Ovary (tissue), 7 donors: ENCODE measurements at regions not wholly inside any gene's neighbourhood (a gene's known extent, or its start where the extent isn't known, plus 50 kb on each side); places are given as distances from the start of the nearest gene placed in this dataset.

Experiments
- DNase-seq, 5 donors: peaks; one replicate each; pipeline ENCODE4 v3.0.0-alpha.2; 2019 to 2020
- H3K27ac ChIP-seq, 2 donors: fragments of 200-600 bp; one replicate each; pipeline versions ENCODE4 v1.5.1 to v1.8.0; 2019 to 2022
- H3K27me3 ChIP-seq: fragments of 200-600 bp; one replicate; pipeline ENCODE4 v1.8.0; 2022
- H3K36me3 ChIP-seq: fragments of 200-600 bp; sonication (generic); one replicate; pipeline ENCODE4 v1.5.1; 2019
- H3K4me1 ChIP-seq: one replicate; pipeline ENCODE4 v1.8.1; 2013; ENCODE audit warnings: mild to moderate bottlenecking, moderate library complexity; ENCODE audit not compliant: insufficient read depth
- H3K4me3 ChIP-seq: fragments of 200-600 bp; sonication (generic); one replicate; pipeline ENCODE4 v1.5.1; 2017
- H3K9me3 ChIP-seq, 2 donors: fragments of 200-600 bp in 1 of 2; sonication (generic) in 1 of 2; one replicate each; pipeline versions ENCODE4 v1.5.1 to v1.8.1; 2013 to 2019; ENCODE audit warnings: mild to moderate bottlenecking in 1 of 2, moderate library complexity in 1 of 2
- CTCF ChIP-seq, 3 donors: fragments of 450-650 bp in 2 of 3; fragments of 200-600 bp in 1 of 3; IDR thresholded peaks; one replicate each; pipeline versions ENCODE4 v1.5.1 to v1.8.0; 2016 to 2022; ENCODE audit warnings: antibody characterized with exemption in 3 of 3, mild to moderate bottlenecking in 1 of 3
- EP300 ChIP-seq: sonication (generic); formaldehyde crosslinking; IDR thresholded peaks from one replicate; pipeline ENCODE4 v1.6.1; 2017; ENCODE audit warnings: antibody characterized with exemption
- POLR2A ChIP-seq: fragments of 450-650 bp; IDR thresholded peaks from one replicate; pipeline ENCODE4 v1.6.1; 2017; ENCODE audit warnings: antibody characterized with exemption, mild to moderate bottlenecking, moderate library complexity
- WGBS, 3 donors: extraction: QIAGEN DNeasy Blood & Tissue Kit in 1 of 3; methylation state at CpG; one replicate each; pipeline versions ENCODE4 v1.1.5 to v1.1.7; 2013 to 2017; 5-methylcytosine and 5-hydroxymethylcytosine counted together
- intact Hi-C, 4 donors: fragments of 100-400 bp; cut with DNase I; formaldehyde crosslinking; loops; one replicate each; pipeline versions ENCODE4 v1.11.0 to v1.15.1; 2022 to 2023
- donor health status: DM: no; HTN: no; CAD: no; lungs with moderate emphysema.
- donor health status: DM: no; HTN: no; CAD: no.
- donor health status: Bipolar disorder and iron deficiency.
- donor health status: DM: no; HTN: no; CAD: no.
- donor health status: DM: yes; HTN: yes; CAD: no.

GRCh38 chr5:148746826-148747535 lies 79.4 kb upstream of the ADRB2 start:
- no peak overlapping the region for H3K27ac ChIP-seq
- no peaks in the 10 kb centered on the region for H3K27me3 ChIP-seq
- H3K4me3 ChIP-seq = no peak overlapping the region
- no peak for DNase-seq
- WGBS, 3 donors = 26 to 29% (median 28%) methylated on average over 2 of the region's 2 CpGs
- no peaks in the 10 kb centered on the region for H3K36me3 ChIP-seq
- intact Hi-C loops = no loop called here
- no peaks in the 10 kb centered on the region for H3K4me1 ChIP-seq
- no peak for TF ChIP-seq CTCF (IDR thresholded peaks at IDR 0.05)
- TF ChIP-seq POLR2A = no peak
- TF ChIP-seq EP300 = no peak
- no peaks in the 10 kb centered on the region for H3K9me3 ChIP-seq

GRCh38 chr5:148747536-148747906 lies 78.9 kb upstream of the ADRB2 start:
- Histone ChIP-seq H3K4me3 (no peak overlapping the region), H3K27me3 (no peaks in the 10 kb centered on the region), H3K4me1 (no peaks in the 10 kb centered on the region), H3K36me3 (no peaks in the 10 kb centered on the region), H3K9me3 (no peaks in the 10 kb centered on the region), H3K27ac (no peak overlapping the region)
- WGBS, 3 donors = 17 to 27% (median 21%) methylated on average over 2 of the region's 2 CpGs
- no peak for TF ChIP-seq CTCF (IDR thresholded peaks at IDR 0.05)
- TF ChIP-seq POLR2A = no peak
- no peak for TF ChIP-seq EP300
- intact Hi-C loops = no loop called here
- no peak for DNase-seq

GRCh38 chr5:148748702-148749392 lies 77.6 kb upstream of the ADRB2 start:
- no peak for TF ChIP-seq CTCF (IDR thresholded peaks at IDR 0.05)
- TF ChIP-seq EP300 = no peak
- TF ChIP-seq POLR2A = no peak
- 76 to 86% (median 76%) methylated on average over 4 of the region's 4 CpGs for WGBS, 3 donors

GRCh38 chr5:148750614-148751013 lies 75.8 kb upstream of the ADRB2 start:
- no peak overlapping the region for H3K27ac ChIP-seq
- no peaks in the 10 kb centered on the region for H3K27me3 ChIP-seq
- intact Hi-C loops = no loop called here
- no peak for TF ChIP-seq CTCF (IDR thresholded peaks at IDR 0.05)
- no peak for TF ChIP-seq POLR2A
- TF ChIP-seq EP300 = no peak
- WGBS, 3 donors = 58 to 70% (median 63%) methylated on average over 5 of the region's 5 CpGs
- no peaks in the 10 kb centered on the region for H3K9me3 ChIP-seq
- no peak overlapping the region for H3K4me3 ChIP-seq
- no peaks in the 10 kb centered on the region for H3K4me1 ChIP-seq
- H3K36me3 ChIP-seq = no peaks in the 10 kb centered on the region
- DNase-seq = no peak

More at GRCh38 chr5:148748702-148749392, 77.6 kb upstream of the ADRB2 start:
- Histone ChIP-seq H3K27ac (no peak overlapping the region), H3K36me3 (no peaks in the 10 kb centered on the region), H3K4me1 (no peaks in the 10 kb centered on the region), H3K27me3 (no peaks in the 10 kb centered on the region), H3K9me3 (no peaks in the 10 kb centered on the region), H3K4me3 (no peak overlapping the region)
- DNase-seq = no peak
- intact Hi-C loops = no loop called here
